ENCODE measurements at regions not wholly inside any gene's neighbourhood (a gene's known extent, or its start where the extent isn't known, plus 50 kb on each side); places are given as distances from the start of the nearest gene placed in this dataset.

DNA sequence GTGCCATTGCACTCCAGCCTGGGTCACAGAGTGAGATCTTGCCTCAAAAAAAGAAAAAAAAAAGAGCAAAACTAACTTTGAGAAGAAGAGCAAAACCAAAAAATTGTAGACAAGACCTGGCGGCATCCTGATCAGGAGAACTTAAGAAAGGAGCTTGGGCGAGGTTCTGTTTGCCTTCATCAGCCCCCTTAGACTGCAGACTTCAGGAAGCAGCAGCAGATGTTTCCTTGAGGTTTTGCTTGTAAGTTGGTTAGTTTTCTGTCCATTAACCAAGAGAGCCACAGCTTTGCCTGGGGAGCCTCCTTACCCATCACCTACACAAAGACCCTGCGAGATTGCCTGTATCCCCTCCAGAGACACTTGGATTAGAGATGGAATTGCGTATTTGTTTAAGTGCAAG is 189.0 kb downstream of the AACS start:
- H3K79me2 ChIP-seq (replicated peaks; ENCODE audit: insufficient read depth, low read length), result no peaks in the 10 kb centered on the region
- no peak overlapping the region for H3K9ac ChIP-seq (ENCODE audit: low read length)
- no peak overlapping the region for H3K27ac ChIP-seq (ENCODE audit: low read length)
- no peaks in the 10 kb centered on the region for H3K9me3 ChIP-seq (ENCODE audit: low read length)
- no peaks in the 10 kb centered on the region for H3F3A ChIP-seq (ENCODE audit: insufficient read depth, low read length, poor library complexity, severe bottlenecking)
- no peaks in the 10 kb centered on the region for H3K9me2 ChIP-seq (ENCODE audit: insufficient read depth, low read length)
- no peak overlapping the region for H2AFZ ChIP-seq (ENCODE audit: low read depth, low read length)
- no peak overlapping the region for H3K4me2 ChIP-seq (ENCODE audit: low read length)
- H3K36me3 ChIP-seq (ENCODE audit: insufficient read depth, low read length), result no peaks in the 10 kb centered on the region
- no peaks in the 10 kb centered on the region for H4K20me1 ChIP-seq (ENCODE audit: insufficient read depth)
- no peak for TF ChIP-seq TAF1 (IDR thresholded peaks at IDR 0.05; ENCODE audit: low read depth)
- no peak for TF ChIP-seq REST (IDR thresholded peaks at IDR 0.05; ENCODE audit: borderline replicate concordance)
- TF ChIP-seq POLR2AphosphoS5 (IDR thresholded peaks at IDR 0.05), result no peak
- TF ChIP-seq EZH2 (IDR thresholded peaks at IDR 0.05; ENCODE audit: borderline replicate concordance, insufficient read depth, low read length, poor library complexity, severe bottlenecking), result no peak
- TF ChIP-seq MXI1 (conservative IDR thresholded peaks at IDR 0.05; ENCODE audit: poor library complexity, severe bottlenecking), result no peak
- no peak overlapping the region for H3K4me3 ChIP-seq (ENCODE audit: low read length)
- no peaks in the 10 kb centered on the region for H3K27me3 ChIP-seq (ENCODE audit: insufficient read depth, low read depth, low read length)

DNA sequence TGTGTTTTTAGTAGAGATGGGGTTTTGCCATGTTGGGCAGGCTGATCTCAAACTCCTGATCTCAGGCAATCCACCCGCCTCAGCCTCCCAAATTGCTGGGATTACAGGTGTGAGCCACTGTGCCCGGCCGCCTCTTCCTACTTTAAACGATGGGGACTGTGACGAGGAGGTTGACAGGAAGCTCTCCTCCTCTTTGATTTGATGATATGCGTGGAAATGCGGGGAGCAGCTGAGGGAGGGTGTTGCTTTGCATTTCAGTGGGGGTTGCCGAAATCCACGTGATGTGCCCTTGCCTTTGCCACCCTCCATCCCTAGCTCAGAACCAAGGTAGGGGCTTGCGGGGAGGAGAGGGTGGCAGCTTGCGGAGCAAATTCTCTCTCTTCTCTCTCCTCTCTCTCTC is 189.6 kb downstream of the AACS start:
- H2AFZ ChIP-seq (ENCODE audit: low read depth, low read length), result no peak overlapping the region
- no peak overlapping the region for H3K4me2 ChIP-seq (ENCODE audit: low read length)
- H3F3A ChIP-seq (ENCODE audit: insufficient read depth, low read length, poor library complexity, severe bottlenecking), result no peaks in the 10 kb centered on the region
- H3K27me3 ChIP-seq (ENCODE audit: insufficient read depth, low read depth, low read length), result no peaks in the 10 kb centered on the region
- H3K27ac ChIP-seq (ENCODE audit: low read length), result no peak overlapping the region
- no peak overlapping the region for H3K9ac ChIP-seq (ENCODE audit: low read length)
- no peaks in the 10 kb centered on the region for H4K20me1 ChIP-seq (ENCODE audit: insufficient read depth)
- no peak overlapping the region for H3K4me3 ChIP-seq (ENCODE audit: low read length)
- no peak for TF ChIP-seq MXI1 (conservative IDR thresholded peaks at IDR 0.05; ENCODE audit: poor library complexity, severe bottlenecking)
- TF ChIP-seq EZH2 (IDR thresholded peaks at IDR 0.05; ENCODE audit: borderline replicate concordance, insufficient read depth, low read length, poor library complexity, severe bottlenecking), result no peak
- TF ChIP-seq CTCF (IDR thresholded peaks at IDR 0.05; ENCODE audit: poor library complexity, severe bottlenecking), result no peak
- no peak for TF ChIP-seq POLR2AphosphoS5 (IDR thresholded peaks at IDR 0.05)
- TF ChIP-seq REST (IDR thresholded peaks at IDR 0.05; ENCODE audit: borderline replicate concordance), result no peak
- TF ChIP-seq EP300 (conservative IDR thresholded peaks at IDR 0.05; ENCODE audit: poor library complexity, severe bottlenecking), result no peak
- no peak for TF ChIP-seq TAF1 (IDR thresholded peaks at IDR 0.05; ENCODE audit: low read depth)
- TF ChIP-seq SMC3 (conservative IDR thresholded peaks at IDR 0.05; ENCODE audit: poor library complexity), result no peak
- TF ChIP-seq RAD21 (conservative IDR thresholded peaks at IDR 0.05), result no peak
- H3K79me2 ChIP-seq (replicated peaks; ENCODE audit: insufficient read depth, low read length), result no peaks in the 10 kb centered on the region
- no peaks in the 10 kb centered on the region for H3K9me3 ChIP-seq (ENCODE audit: low read length)
- no peaks in the 10 kb centered on the region for H3K9me2 ChIP-seq (ENCODE audit: insufficient read depth, low read length)
- H3K36me3 ChIP-seq (ENCODE audit: insufficient read depth, low read length), result no peaks in the 10 kb centered on the region
